RPMI7951 (cell line): ENCODE measurements at regions not wholly inside any gene's neighbourhood (a gene's known extent, or its start where the extent isn't known, plus 50 kb on each side); places are given as distances from the start of the nearest gene placed in this dataset.
"Not testable (repeated sequence)": the region's sequence is repeated elsewhere in the genome, so short reads cannot be mapped to it uniquely, and the experiment has no call there.

Experiments used
- DNase-seq: peaks from one replicate; pipeline ENCODE4 v3.0.0-alpha.2; 2012; ENCODE audit warnings: low read depth

GRCh38 chr5:105602406-105602805 lies 2039.8 kb upstream of the NUDT12 start:
- not testable (repeated sequence) for DNase-seq

- DNase-seq: no peak
Observed at GRCh38 chr5:105593011-105593760, 2030.6 kb upstream of the NUDT12 start.

GRCh38 chr5:105587963-105588662 lies 2025.5 kb upstream of the NUDT12 start:
- no peak for DNase-seq

- DNase-seq: no peak
Observed at GRCh38 chr5:105581988-105582690, 2019.5 kb upstream of the NUDT12 start.

GRCh38 chr5:105573575-105573974 lies 2011.0 kb upstream of the NUDT12 start:
- no peak for DNase-seq

- no peak for DNase-seq
Observed at GRCh38 chr5:105565531-105565930, 2002.9 kb upstream of the NUDT12 start.

- DNase-seq: no peak
Observed at GRCh38 chr5:105563842-105564241, 2001.3 kb upstream of the NUDT12 start.

- no peak for DNase-seq
Observed at GRCh38 chr5:105554568-105555169, 1992.1 kb upstream of the NUDT12 start.

GRCh38 chr5:105544300-105544699 lies 1981.7 kb upstream of the NUDT12 start:
- DNase-seq: no peak

GRCh38 chr5:105536675-105537074 lies 1974.1 kb upstream of the NUDT12 start:
- no peak for DNase-seq

GRCh38 chr5:105530716-105531261 lies 1968.2 kb upstream of the NUDT12 start:
- no peak for DNase-seq

- DNase-seq: no peak
Observed at GRCh38 chr5:105529851-105530250, 1967.3 kb upstream of the NUDT12 start.

GRCh38 chr5:105508519-105508918 lies 1945.9 kb upstream of the NUDT12 start:
- no peak for DNase-seq

GRCh38 chr5:105506692-105507277 lies 1944.2 kb upstream of the NUDT12 start:
- DNase-seq: no peak

- DNase-seq: no peak
Observed at GRCh38 chr5:105503950-105504349, 1941.4 kb upstream of the NUDT12 start.

- DNase-seq: no peak
Observed at GRCh38 chr5:105501315-105501714, 1938.7 kb upstream of the NUDT12 start.

GRCh38 chr5:105475401-105475800 lies 1912.8 kb upstream of the NUDT12 start:
- DNase-seq: no peak

- DNase-seq: no peak
Observed at GRCh38 chr5:105462377-105462776, 1899.8 kb upstream of the NUDT12 start.

GRCh38 chr5:105460721-105461120 lies 1898.1 kb upstream of the NUDT12 start:
- no peak for DNase-seq

GRCh38 chr5:105453216-105453807 lies 1890.7 kb upstream of the NUDT12 start:
- DNase-seq: no peak

GRCh38 chr5:105448271-105448670 lies 1885.7 kb upstream of the NUDT12 start:
- no peak for DNase-seq
